Esophagus squamous epithelium (tissue), 5 donors: ENCODE measurements at regions not wholly inside any gene's neighbourhood (a gene's known extent, or its start where the extent isn't known, plus 50 kb on each side); places are given as distances from the start of the nearest gene placed in this dataset.

Experiments
- DNase-seq: peaks from one replicate; lab custom pipeline; 2025; lab: John Stamatoyannopoulos, UW
- H3K27ac ChIP-seq, 4 donors: fragments of 200-600 bp; sonication (generic); one replicate each; pipeline ENCODE4 v1.5.1; 2016 to 2019; ENCODE audit warnings: mild to moderate bottlenecking in 1 of 4
- H3K27me3 ChIP-seq, 4 donors: fragments of 200-600 bp; sonication (generic); 1 replicate in 3 of 4; 2 replicates in 1 of 4; pipeline versions ENCODE4 v1.5.1 to v1.6.0; 2017 to 2021; ENCODE audit warnings: antibody characterized with exemption in 1 of 4
- H3K36me3 ChIP-seq, 3 donors: fragments of 200-600 bp; sonication (generic); one replicate each; pipeline ENCODE4 v1.5.1; 2016 to 2019
- H3K4me1 ChIP-seq, 3 donors: fragments of 200-600 bp; sonication (generic); one replicate each; pipeline ENCODE4 v1.5.1; 2017 to 2019
- H3K4me3 ChIP-seq, 4 donors: fragments of 200-600 bp; sonication (generic); 1 replicate in 3 of 4; 2 replicates in 1 of 4; pipeline ENCODE4 v1.5.1; 2016 to 2019; ENCODE audit warnings: mild to moderate bottlenecking in 2 of 4, moderate library complexity in 1 of 4
- H3K9me3 ChIP-seq, 3 donors: fragments of 200-600 bp; sonication (generic); one replicate each; pipeline ENCODE4 v1.5.1; 2016 to 2019
- POLR2A ChIP-seq, 4 donors: fragments of 450-650 bp; IDR thresholded peaks; one replicate each; pipeline ENCODE4 v1.6.1; 2017; ENCODE audit warnings: antibody characterized with exemption in 4 of 4, mild to moderate bottlenecking in 4 of 4, moderate library complexity in 3 of 4
- WGBS, 2 donors: methylation state at CpG; one replicate each; pipeline ENCODE4 v1.1.5; 2018; 5-methylcytosine and 5-hydroxymethylcytosine counted together
- intact Hi-C: fragments of 100-400 bp; cut with DNase I; formaldehyde crosslinking; loops from one replicate; pipeline ENCODE4 v1.15.0; 2022
- TF ChIP-seq, protein P1 (sequence below), 6 experiments: fragments of 450-650 bp in 4 of 6; fragments of 200-600 bp in 2 of 6; sonication (generic) in 2 of 6; IDR thresholded peaks; one replicate each; pipeline ENCODE4 v1.5.1; 2016 to 2019; ENCODE audit warnings: antibody characterized with exemption in 6 of 6, mild to moderate bottlenecking in 4 of 6, moderate library complexity in 4 of 6
- donor health status: DM: yes; HTN: yes; CAD: no.

GRCh38 chr13:67736646-67737420 lies 506.7 kb upstream of the PCDH9 start:
- intact Hi-C loops, result no loop called here
- no peaks in the 10 kb centered on the region for H3K4me1 ChIP-seq
- 45 to 53% methylated on average over 4 of the region's 4 CpGs for WGBS, 2 donors
- no peaks in the 10 kb centered on the region for H3K36me3 ChIP-seq
- no peak overlapping the region for H3K4me3 ChIP-seq
- DNase-seq, result no peak
- TF ChIP-seq, protein P1, sequence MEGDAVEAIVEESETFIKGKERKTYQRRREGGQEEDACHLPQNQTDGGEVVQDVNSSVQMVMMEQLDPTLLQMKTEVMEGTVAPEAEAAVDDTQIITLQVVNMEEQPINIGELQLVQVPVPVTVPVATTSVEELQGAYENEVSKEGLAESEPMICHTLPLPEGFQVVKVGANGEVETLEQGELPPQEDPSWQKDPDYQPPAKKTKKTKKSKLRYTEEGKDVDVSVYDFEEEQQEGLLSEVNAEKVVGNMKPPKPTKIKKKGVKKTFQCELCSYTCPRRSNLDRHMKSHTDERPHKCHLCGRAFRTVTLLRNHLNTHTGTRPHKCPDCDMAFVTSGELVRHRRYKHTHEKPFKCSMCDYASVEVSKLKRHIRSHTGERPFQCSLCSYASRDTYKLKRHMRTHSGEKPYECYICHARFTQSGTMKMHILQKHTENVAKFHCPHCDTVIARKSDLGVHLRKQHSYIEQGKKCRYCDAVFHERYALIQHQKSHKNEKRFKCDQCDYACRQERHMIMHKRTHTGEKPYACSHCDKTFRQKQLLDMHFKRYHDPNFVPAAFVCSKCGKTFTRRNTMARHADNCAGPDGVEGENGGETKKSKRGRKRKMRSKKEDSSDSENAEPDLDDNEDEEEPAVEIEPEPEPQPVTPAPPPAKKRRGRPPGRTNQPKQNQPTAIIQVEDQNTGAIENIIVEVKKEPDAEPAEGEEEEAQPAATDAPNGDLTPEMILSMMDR (IDR thresholded peaks at IDR 0.05), result no peak
- no peak for TF ChIP-seq POLR2A (IDR thresholded peaks at IDR 0.05)
- no peak overlapping the region for H3K27ac ChIP-seq
- H3K9me3 ChIP-seq, result peaks cover 0 to 10% (median 0%) of the 10 kb centered on the region in 3 donors
- no peaks in the 10 kb centered on the region for H3K27me3 ChIP-seq

- intact Hi-C loops, result no loop called here
- no peaks in the 10 kb centered on the region for H3K36me3 ChIP-seq
- TF ChIP-seq POLR2A (IDR thresholded peaks at IDR 0.05), result no peak
- TF ChIP-seq, protein P1 (IDR thresholded peaks at IDR 0.05), result no peak
- peaks cover 0 to 10% (median 0%) of the 10 kb centered on the region in 3 donors for H3K9me3 ChIP-seq
- 84 to 88% methylated on average over 1 of the region's 1 CpG for WGBS, 2 donors
- DNase-seq, result no peak
- no peak overlapping the region for H3K4me3 ChIP-seq
- no peak overlapping the region for H3K27ac ChIP-seq
- H3K27me3 ChIP-seq, result no peaks in the 10 kb centered on the region
- H3K4me1 ChIP-seq, result no peaks in the 10 kb centered on the region
These were observed 505.5 kb upstream of the PCDH9 start for GRCh38 chr13:67735651-67736050.

GRCh38 chr13:67726979-67727378 lies 496.8 kb upstream of the PCDH9 start:
- Histone ChIP-seq H3K4me3 (no peak overlapping the region), H3K36me3 (no peaks in the 10 kb centered on the region), H3K27ac (no peak overlapping the region), H3K4me1 (no peaks in the 10 kb centered on the region), H3K27me3 (no peaks in the 10 kb centered on the region), H3K9me3 (peaks cover 0 to 41% (median 0%) of the 10 kb centered on the region in 3 donors)
- intact Hi-C loops, result no loop called here
- 28 to 59% methylated on average over 3 of the region's 3 CpGs for WGBS, 2 donors
- no peak for DNase-seq
- TF ChIP-seq, protein P1 (IDR thresholded peaks at IDR 0.05), result no peak
- TF ChIP-seq POLR2A (IDR thresholded peaks at IDR 0.05), result no peak

GRCh38 chr13:67725999-67726398 lies 495.9 kb upstream of the PCDH9 start:
- H3K27me3 ChIP-seq, result no peaks in the 10 kb centered on the region
- H3K36me3 ChIP-seq, result no peaks in the 10 kb centered on the region
- DNase-seq, result no peak
- peaks cover 0 to 41% (median 0%) of the 10 kb centered on the region in 3 donors for H3K9me3 ChIP-seq
- TF ChIP-seq, protein P1 (IDR thresholded peaks at IDR 0.05), result no peak
- no peak for TF ChIP-seq POLR2A (IDR thresholded peaks at IDR 0.05)
- intact Hi-C loops, result no loop called here
- no peaks in the 10 kb centered on the region for H3K4me1 ChIP-seq
- H3K27ac ChIP-seq, result no peak overlapping the region
- 82 to 94% methylated on average over 2 of the region's 2 CpGs for WGBS, 2 donors
- no peak overlapping the region for H3K4me3 ChIP-seq

DNA sequence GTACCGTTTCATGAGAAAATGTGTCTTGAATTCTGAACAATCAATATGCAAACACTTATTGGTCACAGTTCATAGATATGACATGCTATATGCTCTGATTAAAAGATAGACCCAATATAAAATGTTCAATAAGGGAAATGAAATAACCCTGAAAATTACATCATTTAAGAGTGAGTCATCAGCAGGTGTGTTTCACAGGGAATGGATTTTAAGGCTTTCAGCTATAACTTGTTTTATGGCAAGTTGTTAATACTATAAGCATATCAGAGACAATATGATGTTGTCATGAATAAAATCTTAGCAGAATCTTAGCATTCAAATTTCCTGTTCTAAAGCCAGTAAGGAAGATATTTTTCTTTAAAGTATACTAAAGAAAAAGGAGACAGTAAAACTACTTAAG lies 483.4 kb upstream of the PCDH9 start:
- Histone ChIP-seq H3K4me3 (no peak overlapping the region), H3K27me3 (no peaks in the 10 kb centered on the region), H3K9me3 (peaks cover 0 to 3% (median 0%) of the 10 kb centered on the region in 3 donors), H3K36me3 (no peaks in the 10 kb centered on the region), H3K27ac (no peak overlapping the region), H3K4me1 (no peaks in the 10 kb centered on the region)
- WGBS, 2 donors, result 36 to 59% methylated on average over 1 of the region's 1 CpG
- intact Hi-C loops, result no loop called here
- DNase-seq, result no peak
- TF ChIP-seq, protein P1 (IDR thresholded peaks at IDR 0.05), result no peak
- TF ChIP-seq POLR2A (IDR thresholded peaks at IDR 0.05), result no peak
